MM.1S (cell line): ENCODE measurements at regions not wholly inside any gene's neighbourhood (a gene's known extent, or its start where the extent isn't known, plus 50 kb on each side); places are given as distances from the start of the nearest gene placed in this dataset.

ENCODE experiments used
- DNase-seq: peaks from one replicate; pipeline ENCODE4 v3.0.0-alpha.2; 2015
- H2AFZ ChIP-seq: fragments of 300-600 bp; sonication (generic); 2 replicates; pipeline ENCODE4 v1.6.0; 2016; ENCODE audit warnings: antibody characterized with exemption, low read length
- H3F3A ChIP-seq: fragments of 300-600 bp; sonication (generic); 2 replicates; pipeline ENCODE4 v1.6.1; 2016; ENCODE audit warnings: mild to moderate bottlenecking, antibody characterized with exemption, low read length, moderate library complexity, mixed read lengths; ENCODE audit not compliant: insufficient read depth
- H3K27ac ChIP-seq: fragments of 300-600 bp; sonication (generic); 2 replicates; pipeline ENCODE4 v1.5.1; 2016; ENCODE audit warnings: mild to moderate bottlenecking, low read length
- H3K27me3 ChIP-seq: fragments of 300-600 bp; sonication (generic); replicated peaks from 2 replicates; pipeline ENCODE4 v1.6.0; 2016; ENCODE audit warnings: low read length; ENCODE audit not compliant: insufficient read depth
- H3K36me3 ChIP-seq: fragments of 300-600 bp; sonication (generic); replicated peaks from 2 replicates; pipeline ENCODE4 v1.6.1; 2016; ENCODE audit warnings: mild to moderate bottlenecking, low read length, mixed read lengths; ENCODE audit not compliant: insufficient read depth
- H3K4me1 ChIP-seq: fragments of 300-600 bp; sonication (generic); 2 replicates; pipeline ENCODE4 v1.6.1; 2016; ENCODE audit warnings: low read length, mixed read lengths
- H3K4me2 ChIP-seq: fragments of 300-600 bp; sonication (generic); 2 replicates; pipeline ENCODE4 v1.6.0; 2016; ENCODE audit warnings: low read depth, low read length
- H3K4me3 ChIP-seq: fragments of 300-600 bp; sonication (generic); 2 replicates; pipeline ENCODE4 v1.5.1; 2016; ENCODE audit warnings: low read length, mixed read lengths
- H3K79me2 ChIP-seq: fragments of 300-600 bp; sonication (generic); 2 replicates; pipeline ENCODE4 v1.6.1; 2016; ENCODE audit warnings: mixed run types, low read length, mixed read lengths
- H3K9ac ChIP-seq: fragments of 300-600 bp; sonication (generic); 2 replicates; pipeline ENCODE4 v1.6.1; 2016; ENCODE audit warnings: low read length, mixed read lengths
- H3K9me2 ChIP-seq: fragments of 300-600 bp; sonication (generic); replicated peaks from 2 replicates; pipeline ENCODE4 v1.6.1; 2016; ENCODE audit warnings: mild to moderate bottlenecking, low read length, mixed read lengths; ENCODE audit not compliant: insufficient read depth
- H3K9me3 ChIP-seq: fragments of 300-600 bp; sonication (generic); replicated peaks from 2 replicates; pipeline ENCODE4 v1.6.1; 2016; ENCODE audit warnings: mild to moderate bottlenecking, low read length, mixed read lengths; ENCODE audit not compliant: insufficient read depth
- H4K20me1 ChIP-seq: fragments of 300-600 bp; sonication (generic); 2 replicates; pipeline ENCODE4 v1.6.1; 2016; ENCODE audit warnings: mild to moderate bottlenecking, low read length, moderate library complexity, mixed read lengths; ENCODE audit not compliant: insufficient read depth
- CTCF ChIP-seq: fragments of 300-600 bp; sonication (generic); IDR thresholded peaks from 2 replicates; pipeline ENCODE4 v1.5.1; 2016; ENCODE audit warnings: antibody characterized with exemption, low read length, mixed read lengths
- EZH2 ChIP-seq: fragments of 300-600 bp; sonication (generic); optimal IDR thresholded peaks from 2 replicates; pipeline ENCODE3; 2017; ENCODE audit warnings: low read depth, mild to moderate bottlenecking, antibody characterized with exemption, low read length, mixed read lengths
- EZH2phosphoT487 ChIP-seq: fragments of 300-600 bp; sonication (generic); IDR thresholded peaks from 2 replicates; pipeline ENCODE4 v1.6.1; 2018; ENCODE audit warnings: antibody characterized with exemption, low read length

DNA sequence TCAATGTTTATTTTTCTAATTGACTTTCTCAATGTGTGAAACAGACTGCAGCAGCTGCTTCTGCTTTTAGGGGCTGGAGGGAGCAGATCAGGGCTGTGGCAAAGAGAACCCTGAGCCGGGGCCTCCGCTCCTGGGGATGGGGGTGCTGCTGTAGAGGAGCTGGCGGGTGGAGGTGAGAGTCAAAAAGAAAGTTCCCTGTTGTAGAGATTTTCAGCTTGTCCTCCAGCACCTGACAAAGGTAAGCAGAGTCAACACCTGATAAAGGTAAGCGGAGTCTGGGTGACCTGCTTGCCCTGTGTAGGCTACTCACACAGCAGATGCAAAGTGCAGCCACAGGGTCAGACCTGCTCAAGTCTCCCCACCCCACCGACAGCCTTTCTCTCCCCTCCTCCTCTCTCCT is 252.4 kb upstream of the IRX1 start:
- no peak overlapping the region for H3K9ac ChIP-seq
- H3K4me2 ChIP-seq = no peak overlapping the region
- DNase-seq = no peak
- no peaks in the 10 kb centered on the region for H3K9me3 ChIP-seq
- H3K27ac ChIP-seq = no peak overlapping the region
- H3K27me3 ChIP-seq = no peaks in the 10 kb centered on the region
- no peaks in the 10 kb centered on the region for H3K79me2 ChIP-seq
- H3F3A ChIP-seq = no peaks in the 10 kb centered on the region
- no peaks in the 10 kb centered on the region for H3K36me3 ChIP-seq
- TF ChIP-seq CTCF = no peak
- TF ChIP-seq EZH2phosphoT487 = no peak
- TF ChIP-seq EZH2 = no peak
- H3K9me2 ChIP-seq = no peaks in the 10 kb centered on the region
- H4K20me1 ChIP-seq = no peaks in the 10 kb centered on the region
- no peaks in the 10 kb centered on the region for H3K4me1 ChIP-seq
- H3K4me3 ChIP-seq = no peak overlapping the region
- no peak overlapping the region for H2AFZ ChIP-seq

DNA sequence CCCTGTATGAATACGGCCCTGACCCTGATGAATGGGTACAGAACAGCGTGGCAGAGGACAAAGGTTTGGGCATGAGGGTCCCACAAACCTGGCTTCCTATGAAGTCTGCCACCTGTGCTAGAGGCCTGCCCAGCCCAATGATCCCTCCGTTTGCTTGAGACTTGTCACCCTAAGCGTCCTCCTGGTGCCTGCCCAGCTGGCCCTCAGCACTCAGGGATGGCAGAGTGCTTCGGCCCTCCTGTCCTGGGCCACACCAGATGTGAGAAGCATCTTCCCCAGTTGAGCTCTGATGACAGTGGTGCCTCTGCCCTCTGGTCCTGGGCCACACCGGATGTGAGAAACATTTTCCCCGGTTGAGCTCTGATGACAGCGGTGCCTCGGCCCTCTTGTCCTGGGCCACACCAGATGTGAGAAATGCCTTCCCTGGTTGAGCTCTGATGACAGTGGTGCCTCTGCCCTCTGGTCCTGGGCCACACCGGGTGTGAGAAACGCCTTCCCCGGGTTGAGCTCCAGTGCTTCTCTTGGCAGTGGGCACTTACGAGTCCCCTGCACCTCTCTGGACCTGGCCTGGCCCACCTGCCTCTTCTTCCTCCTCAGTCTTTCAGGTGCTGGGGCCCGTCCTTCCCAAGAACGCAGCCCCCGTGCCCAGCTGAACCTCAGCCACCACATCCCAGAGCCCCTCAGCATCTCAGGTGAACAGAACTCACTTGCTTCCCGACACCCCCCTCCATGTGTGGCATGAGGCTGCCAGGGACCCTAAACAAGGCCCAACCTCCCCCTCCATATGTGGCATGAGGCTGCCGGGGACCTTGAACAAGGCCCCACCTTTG is 253.1 kb upstream of the IRX1 start:
- Histone ChIP-seq H3K9me3 (no peaks in the 10 kb centered on the region), H3K9ac (no peak overlapping the region), H2AFZ (no peak overlapping the region), H3K36me3 (no peaks in the 10 kb centered on the region), H3F3A (no peaks in the 10 kb centered on the region), H3K79me2 (no peaks in the 10 kb centered on the region), H3K9me2 (no peaks in the 10 kb centered on the region), H4K20me1 (no peaks in the 10 kb centered on the region), H3K27me3 (no peaks in the 10 kb centered on the region), H3K4me1 (no peaks in the 10 kb centered on the region), H3K27ac (no peak overlapping the region), H3K4me2 (no peak overlapping the region), H3K4me3 (no peak overlapping the region)
- DNase-seq = no peak
- TF ChIP-seq EZH2phosphoT487 = no peak
- TF ChIP-seq EZH2 = no peak
- TF ChIP-seq CTCF = no peak

DNA sequence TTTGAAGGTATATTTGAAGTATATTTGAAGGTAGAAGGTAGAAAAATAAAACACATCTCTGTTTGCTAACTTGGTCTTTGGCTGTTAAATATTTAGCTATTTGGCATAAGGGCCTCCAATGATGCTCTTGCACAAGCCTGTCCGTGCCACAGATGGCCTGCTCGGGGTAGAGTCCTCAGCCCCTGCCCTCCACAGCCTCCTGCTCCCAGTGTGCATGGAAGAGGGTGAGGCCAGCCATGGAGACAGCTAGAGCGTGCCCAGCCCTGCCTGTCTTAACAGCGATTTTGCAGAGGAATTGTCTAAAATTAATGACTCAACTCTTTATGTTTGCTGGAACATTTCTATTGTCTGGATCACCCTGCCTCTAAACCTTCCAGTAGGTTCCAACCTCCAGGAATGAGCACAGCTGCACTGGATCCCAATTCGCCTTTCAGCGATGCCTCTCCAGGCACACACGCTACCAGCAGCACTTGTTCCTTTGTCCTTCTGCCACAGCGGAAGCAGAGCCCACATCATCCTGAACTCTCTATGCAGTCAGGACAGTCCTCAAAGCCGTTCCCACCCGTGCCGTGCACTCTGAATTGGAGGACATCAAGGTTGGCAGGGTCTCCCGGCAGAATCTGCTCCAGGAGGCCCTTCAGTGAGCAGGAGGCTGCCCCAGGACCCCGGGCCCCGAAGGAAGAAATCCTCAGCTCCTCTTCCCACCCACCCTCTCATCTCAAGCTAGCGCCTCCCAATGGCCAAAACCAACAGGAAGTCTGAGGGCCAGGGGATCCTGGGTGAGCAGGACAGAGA is 254.0 kb upstream of the IRX1 start:
- Histone ChIP-seq H3K79me2 (no peaks in the 10 kb centered on the region), H3K9ac (no peak overlapping the region), H2AFZ (no peak overlapping the region), H3K4me2 (no peak overlapping the region), H3K9me2 (no peaks in the 10 kb centered on the region), H3K27me3 (no peaks in the 10 kb centered on the region), H4K20me1 (no peaks in the 10 kb centered on the region), H3K4me3 (no peak overlapping the region), H3K36me3 (no peaks in the 10 kb centered on the region), H3K9me3 (no peaks in the 10 kb centered on the region), H3F3A (no peaks in the 10 kb centered on the region), H3K27ac (no peak overlapping the region), H3K4me1 (no peaks in the 10 kb centered on the region)
- no peak for DNase-seq
- TF ChIP-seq EZH2phosphoT487 (no peak), EZH2 (no peak), CTCF (no peak)
